ENCODE measurements at regions not wholly inside any gene's neighbourhood (a gene's known extent, or its start where the extent isn't known, plus 50 kb on each side); places are given as distances from the start of the nearest gene placed in this dataset.
"Not testable (repeated sequence)": the region's sequence is repeated elsewhere in the genome, so short reads cannot be mapped to it uniquely, and the experiment has no call there.

DNA sequence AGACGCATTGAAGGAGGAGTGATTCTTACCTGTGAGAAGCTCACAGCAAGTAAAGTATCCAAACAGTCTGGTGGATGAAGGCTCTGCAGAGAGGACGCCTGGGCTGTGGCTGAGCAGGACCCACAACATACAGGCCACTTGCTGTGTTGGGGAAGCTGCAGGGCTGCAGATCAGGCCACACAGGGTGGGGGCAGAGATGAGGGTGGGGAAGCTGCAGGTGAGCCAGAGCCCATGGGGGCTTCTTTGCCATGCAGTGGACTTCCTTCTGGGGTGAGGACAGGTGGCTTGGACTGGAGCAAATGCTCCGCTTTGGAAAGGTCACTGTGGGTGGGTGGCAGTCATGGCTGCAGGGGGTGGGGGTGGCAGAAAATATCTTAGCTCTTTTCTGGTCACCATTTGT lies 214.8 kb downstream of the GLRX3 start:
- DNase-seq (ENCODE audit: low read depth in 2 of 2) = no peak

GRCh38 chr10:130351466-130352290 lies 215.5 kb downstream of the GLRX3 start:
- DNase-seq (ENCODE audit: low read depth in 2 of 2) = no peak

- no peak for DNase-seq (ENCODE audit: low read depth in 2 of 2)
These were observed 216.1 kb downstream of the GLRX3 start for GRCh38 chr10:130352291-130352645.

GRCh38 chr10:130353928-130354572 lies 217.9 kb downstream of the GLRX3 start:
- DNase-seq (ENCODE audit: low read depth in 2 of 2) = no peak

- no peak for DNase-seq (ENCODE audit: low read depth in 2 of 2)
These were observed 218.4 kb downstream of the GLRX3 start for GRCh38 chr10:130354573-130354954.

GRCh38 chr10:130354976-130355795 lies 219.0 kb downstream of the GLRX3 start:
- no peak for DNase-seq (ENCODE audit: low read depth in 2 of 2)

- not testable (repeated sequence) for DNase-seq (ENCODE audit: low read depth in 2 of 2)
These were observed 220.2 kb downstream of the GLRX3 start for GRCh38 chr10:130356429-130356828.

- no peak for DNase-seq (ENCODE audit: low read depth in 2 of 2)
These were observed 221.0 kb downstream of the GLRX3 start for GRCh38 chr10:130357226-130357625.

- DNase-seq (ENCODE audit: low read depth in 2 of 2) = no peak
These were observed 221.8 kb downstream of the GLRX3 start for GRCh38 chr10:130357951-130358350.

- DNase-seq (ENCODE audit: low read depth in 2 of 2) = no peak
These were observed 222.9 kb downstream of the GLRX3 start for GRCh38 chr10:130358981-130359650.

DNA sequence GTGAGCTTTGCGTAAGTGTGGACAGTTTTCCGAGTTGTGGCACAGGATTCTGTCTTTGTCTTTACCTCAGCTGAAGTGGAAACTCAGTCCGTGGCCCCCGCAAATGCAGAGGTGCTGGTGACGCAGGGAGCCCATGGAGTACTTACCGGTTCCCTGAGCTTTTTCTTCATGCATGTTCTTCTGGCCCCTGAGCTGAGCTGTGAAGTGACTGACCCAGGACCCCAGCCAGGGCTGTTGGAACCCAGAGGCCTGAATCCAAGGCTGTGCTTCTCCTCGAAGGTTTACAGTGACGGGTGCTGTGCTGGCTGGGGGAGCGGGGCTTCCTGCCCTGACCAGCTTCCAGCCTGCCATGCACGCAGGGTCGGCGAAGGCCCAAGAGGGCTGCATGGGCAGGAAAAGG lies 223.5 kb downstream of the GLRX3 start:
- DNase-seq (ENCODE audit: low read depth in 2 of 2) = no peak

GRCh38 chr10:130360826-130361311 lies 224.7 kb downstream of the GLRX3 start:
- DNase-seq (ENCODE audit: low read depth in 2 of 2) = no peak

DNA sequence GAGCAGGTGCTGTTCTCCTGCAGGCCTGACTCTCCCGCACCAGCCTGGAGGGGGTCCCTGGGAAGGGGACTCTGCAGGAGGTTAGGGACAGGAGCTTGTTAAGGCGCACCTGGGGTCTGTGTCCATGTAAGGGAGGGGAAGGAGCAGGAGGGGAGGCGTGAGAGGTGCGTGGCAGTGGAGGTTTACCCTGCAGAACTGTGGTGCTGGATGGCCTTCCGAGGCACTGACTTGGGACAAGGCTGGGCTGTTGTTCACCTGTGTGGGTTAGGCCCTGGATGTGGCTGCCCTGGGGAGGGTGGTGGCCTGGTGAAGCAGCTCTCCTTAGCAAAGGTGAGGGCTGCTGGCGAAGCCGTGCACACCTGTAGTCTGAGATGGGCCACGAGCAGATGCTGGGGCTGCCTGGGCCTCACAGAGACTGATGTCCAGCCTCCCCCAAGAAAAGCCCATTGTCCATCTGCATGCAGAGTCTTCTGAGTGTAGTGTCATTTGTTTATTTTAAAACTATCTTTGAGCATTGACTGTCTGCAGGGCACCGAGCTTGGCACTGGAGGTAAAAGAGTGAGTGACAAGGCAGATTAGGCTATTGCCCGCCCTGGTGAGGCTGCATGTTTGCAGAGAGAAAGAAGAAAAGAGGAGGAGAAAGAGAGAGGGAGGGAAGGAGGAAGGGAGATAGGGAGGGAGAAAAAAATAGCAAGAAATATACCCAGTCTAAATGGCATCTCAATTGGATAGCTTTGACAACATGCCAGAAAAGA lies 225.3 kb downstream of the GLRX3 start:
- DNase-seq (ENCODE audit: low read depth in 2 of 2) = no peak

GRCh38 chr10:130362308-130362761 lies 226.1 kb downstream of the GLRX3 start:
- no peak for DNase-seq (ENCODE audit: low read depth in 2 of 2)

DNA sequence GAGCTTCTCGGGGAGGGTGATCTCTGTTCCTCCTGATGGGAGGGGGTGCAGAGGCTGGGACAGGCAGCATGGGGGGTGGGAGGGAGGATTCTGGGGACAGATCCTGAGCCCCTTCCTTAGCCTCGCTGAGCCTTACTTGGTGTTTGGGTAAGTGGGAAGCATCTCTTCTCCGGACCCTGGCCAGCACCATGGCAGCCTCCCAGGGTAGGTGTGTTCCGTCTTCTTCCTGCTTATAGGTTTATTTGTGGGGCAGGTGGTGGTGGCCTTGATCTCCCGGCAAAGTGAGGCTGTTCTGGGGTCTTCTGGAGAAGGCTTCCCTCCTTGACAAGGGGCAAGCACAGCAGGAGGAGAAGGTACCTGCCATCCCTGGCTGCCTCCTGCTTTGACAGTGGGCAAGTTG lies 226.9 kb downstream of the GLRX3 start:
- DNase-seq (ENCODE audit: low read depth in 2 of 2) = no peak

DNA sequence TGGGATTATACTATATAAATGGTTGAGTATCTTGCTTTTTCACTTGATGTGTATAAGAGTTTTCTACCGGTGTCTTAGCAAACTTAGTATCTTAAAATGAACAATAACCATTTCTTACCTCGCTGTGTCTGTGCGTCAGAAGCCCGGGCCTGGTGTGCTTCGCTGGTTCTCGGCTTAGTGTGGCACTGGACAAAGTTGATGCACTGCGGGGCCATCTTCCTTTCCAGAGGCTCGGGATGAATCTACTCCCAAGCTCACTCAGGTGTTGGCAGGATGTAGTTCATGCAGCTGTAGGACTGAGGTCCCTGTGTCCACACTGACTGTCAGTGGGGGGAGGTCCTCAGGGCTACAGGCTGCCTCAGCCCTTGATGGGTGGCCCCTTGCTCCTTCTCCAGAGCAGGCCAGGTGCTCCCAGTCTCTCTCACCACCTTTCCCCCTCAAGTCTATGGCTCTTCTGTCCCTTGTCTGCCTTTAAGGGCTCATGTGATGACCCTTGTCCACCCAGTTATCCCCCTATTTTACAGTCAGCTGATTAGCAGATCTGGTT lies 227.8 kb downstream of the GLRX3 start:
- no peak for DNase-seq (ENCODE audit: low read depth in 2 of 2)

DNA sequence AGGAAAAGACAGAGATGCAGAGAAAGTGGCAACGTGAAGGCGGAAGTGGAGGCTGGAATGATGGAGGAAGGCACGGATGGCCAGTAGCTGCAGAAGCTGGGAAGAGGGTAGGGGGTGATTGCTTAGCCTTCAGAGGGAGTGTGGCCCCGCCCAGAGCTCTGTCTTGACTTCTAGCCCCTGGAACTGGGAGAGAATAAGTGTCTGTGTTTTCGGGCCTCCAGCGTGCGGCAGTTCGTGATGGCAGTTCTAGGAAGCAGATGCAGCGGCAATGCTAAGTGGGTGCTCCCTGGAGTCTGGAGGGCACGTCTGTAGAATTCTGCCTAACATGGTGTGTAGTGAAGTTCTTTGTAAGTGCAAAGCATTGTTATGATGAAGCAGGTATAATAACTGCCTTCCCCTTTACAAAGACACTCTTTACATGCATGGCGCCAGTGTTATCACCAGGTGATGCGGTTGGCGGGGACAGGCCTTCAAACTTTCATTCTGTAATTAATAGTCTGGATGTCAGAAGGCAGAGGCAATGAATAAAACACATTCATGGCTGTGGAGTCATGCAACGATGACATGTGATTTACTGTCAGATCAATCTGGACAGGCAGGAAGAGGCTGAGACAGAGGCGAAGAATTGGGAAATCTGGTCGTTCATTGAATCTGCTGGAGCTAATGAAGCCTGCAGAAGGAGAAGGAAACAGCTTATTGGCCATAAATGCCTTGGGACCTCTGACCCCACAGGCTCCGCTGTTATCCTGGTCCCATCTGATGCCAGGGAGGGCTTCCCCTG lies 228.6 kb downstream of the GLRX3 start:
- no peak for DNase-seq (ENCODE audit: low read depth in 2 of 2)

- no peak for DNase-seq (ENCODE audit: low read depth in 2 of 2)
These were observed 232.8 kb downstream of the GLRX3 start for GRCh38 chr10:130368761-130369560.
